HFFc6 (cell line): ENCODE measurements at regions not wholly inside any gene's neighbourhood (a gene's known extent, or its start where the extent isn't known, plus 50 kb on each side); places are given as distances from the start of the nearest gene placed in this dataset.

Experiments
- DNase-seq: peaks from one replicate; pipeline ENCODE4 v3.0.0-alpha.2; 2018
- H3K27ac Mint-ChIP-seq: 2 replicates; pipeline ENCODE4 v1.8.0; 2020; ENCODE audit warnings: mild to moderate bottlenecking, mixed read lengths
- H3K27me3 Mint-ChIP-seq: 2 replicates; pipeline ENCODE4 v1.8.0; 2021; ENCODE audit warnings: mild to moderate bottlenecking, moderate library complexity, mixed read lengths; ENCODE audit not compliant: insufficient read depth
- H3K36me3 Mint-ChIP-seq: 2 replicates; pipeline ENCODE4 v1.8.0; 2021; ENCODE audit warnings: low read depth, mixed read lengths
- H3K4me1 Mint-ChIP-seq: 2 replicates; pipeline ENCODE4 v1.8.0; 2020; ENCODE audit warnings: low read depth, mixed read lengths
- H3K4me3 Mint-ChIP-seq: 2 replicates; pipeline ENCODE4 v1.8.0; 2020; ENCODE audit warnings: mild to moderate bottlenecking, moderate library complexity, mixed read lengths
- H3K9me3 Mint-ChIP-seq: 2 replicates; pipeline ENCODE4 v1.8.0; 2020; ENCODE audit warnings: mild to moderate bottlenecking, mixed read lengths
- CTCF ChIP-seq: fragments of 200-600 bp; sonication (generic); IDR thresholded peaks from 2 replicates; pipeline ENCODE4 v1.5.0; 2021; ENCODE audit warnings: antibody characterized with exemption, mild to moderate bottlenecking

DNA sequence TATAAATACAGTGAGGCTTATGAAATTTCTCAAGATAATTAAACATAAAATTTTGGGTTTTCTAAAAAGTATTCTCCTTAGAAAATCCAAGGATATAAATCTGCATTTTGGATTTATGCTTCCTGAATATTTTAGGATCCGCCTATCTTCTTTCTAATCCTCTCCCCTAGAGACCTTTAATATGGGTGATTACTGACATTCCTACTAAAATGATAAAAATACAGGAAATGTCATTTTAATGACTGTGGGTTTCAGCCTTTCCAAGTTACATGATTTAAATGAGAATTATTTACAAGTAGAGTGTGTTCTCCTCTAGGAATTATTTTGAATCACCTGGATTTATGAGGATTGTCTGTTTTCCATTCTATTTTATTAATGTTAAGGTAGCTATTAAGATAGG is 150.4 kb downstream of the C7orf25 start:
- no peak for TF ChIP-seq CTCF
- H3K9me3 Mint-ChIP-seq, result no peaks in the 10 kb centered on the region
- H3K27ac Mint-ChIP-seq, result no peak overlapping the region
- H3K36me3 Mint-ChIP-seq, result no peaks in the 10 kb centered on the region
- DNase-seq, result no peak
- peaks cover 13% of the 10 kb centered on the region for H3K27me3 Mint-ChIP-seq
- H3K4me3 Mint-ChIP-seq, result no peak overlapping the region
- H3K4me1 Mint-ChIP-seq, result no peaks in the 10 kb centered on the region

- H3K27ac Mint-ChIP-seq, result no peak overlapping the region
Observed at GRCh38 chr7:42758124-42758523, 153.7 kb downstream of the C7orf25 start.

GRCh38 chr7:42756841-42757240 is 155.0 kb downstream of the C7orf25 start:
- no peak overlapping the region for H3K27ac Mint-ChIP-seq
- TF ChIP-seq CTCF, result no peak
- H3K9me3 Mint-ChIP-seq, result no peaks in the 10 kb centered on the region
- H3K4me3 Mint-ChIP-seq, result no peak overlapping the region
- no peaks in the 10 kb centered on the region for H3K36me3 Mint-ChIP-seq
- H3K4me1 Mint-ChIP-seq, result no peaks in the 10 kb centered on the region
- no peak for DNase-seq
- peaks cover 5% of the 10 kb centered on the region for H3K27me3 Mint-ChIP-seq

More at GRCh38 chr7:42758124-42758523, 153.7 kb downstream of the C7orf25 start:
- Mint-ChIP-seq H3K27me3 (peaks cover 4% of the 10 kb centered on the region), H3K36me3 (no peaks in the 10 kb centered on the region), H3K4me3 (no peak overlapping the region), H3K4me1 (no peaks in the 10 kb centered on the region), H3K9me3 (no peaks in the 10 kb centered on the region)
- no peak for TF ChIP-seq CTCF
- DNase-seq, result no peak

DNA sequence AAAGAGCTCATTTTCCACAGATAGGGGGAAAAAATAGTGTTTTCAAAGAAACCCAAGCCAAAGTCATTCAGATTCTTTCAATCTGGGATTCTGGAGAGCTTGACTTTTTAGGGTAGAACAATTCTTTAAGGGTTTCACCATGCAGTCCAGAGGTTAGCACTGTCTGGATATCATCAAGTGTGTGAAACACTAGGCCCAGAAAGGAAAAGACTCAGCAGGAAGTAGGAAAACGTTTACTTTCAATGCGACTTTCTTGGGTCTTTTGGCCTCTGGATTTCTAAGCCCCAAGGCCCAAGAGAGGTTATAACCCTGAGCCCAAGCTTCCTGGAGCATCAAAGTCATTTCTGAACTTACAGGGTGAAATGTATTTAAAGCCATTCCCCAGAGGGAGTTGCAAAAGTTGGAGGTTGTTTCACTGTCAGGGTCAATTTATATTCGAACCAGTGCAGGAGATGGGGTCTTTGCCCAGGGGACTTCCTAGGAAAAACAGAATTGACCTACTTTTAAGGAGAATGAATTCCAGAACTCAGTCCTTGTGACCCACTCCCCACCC is 158.0 kb downstream of the C7orf25 start:
- Mint-ChIP-seq H3K27me3 (peaks cover 2% of the 10 kb centered on the region; the same call in 1 of the 2 replicates), H3K36me3 (no peaks in the 10 kb centered on the region), H3K9me3 (no peaks in the 10 kb centered on the region), H3K4me1 (no peaks in the 10 kb centered on the region), H3K4me3 (no peak overlapping the region), H3K27ac (no peak overlapping the region)
- no peak for DNase-seq
- no peak for TF ChIP-seq CTCF

DNA sequence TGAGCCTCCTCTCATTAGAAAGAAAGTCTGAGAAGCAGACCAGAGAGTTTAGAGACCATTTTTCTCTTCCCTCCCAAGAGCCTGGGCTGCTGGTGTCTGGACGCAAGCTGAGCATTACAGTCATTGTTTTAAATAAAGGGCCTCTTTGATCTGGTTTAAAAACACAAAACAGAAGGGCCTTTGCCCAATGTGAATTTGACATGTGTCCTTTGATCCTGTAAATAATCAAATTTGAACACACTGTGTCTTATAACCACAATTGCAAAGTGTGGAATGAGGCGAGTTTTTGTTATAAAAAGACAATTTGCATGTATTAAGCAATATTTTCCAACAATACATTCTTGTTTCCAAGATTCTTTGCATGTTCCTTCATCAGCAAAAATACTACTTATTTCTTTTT is 158.5 kb downstream of the C7orf25 start:
- TF ChIP-seq CTCF, result no peak
- Mint-ChIP-seq H3K27me3 (peaks cover 2% of the 10 kb centered on the region; the same call in 1 of the 2 replicates), H3K9me3 (no peaks in the 10 kb centered on the region), H3K27ac (no peak overlapping the region), H3K4me3 (no peak overlapping the region), H3K36me3 (no peaks in the 10 kb centered on the region), H3K4me1 (no peaks in the 10 kb centered on the region)
- no peak for DNase-seq

DNA sequence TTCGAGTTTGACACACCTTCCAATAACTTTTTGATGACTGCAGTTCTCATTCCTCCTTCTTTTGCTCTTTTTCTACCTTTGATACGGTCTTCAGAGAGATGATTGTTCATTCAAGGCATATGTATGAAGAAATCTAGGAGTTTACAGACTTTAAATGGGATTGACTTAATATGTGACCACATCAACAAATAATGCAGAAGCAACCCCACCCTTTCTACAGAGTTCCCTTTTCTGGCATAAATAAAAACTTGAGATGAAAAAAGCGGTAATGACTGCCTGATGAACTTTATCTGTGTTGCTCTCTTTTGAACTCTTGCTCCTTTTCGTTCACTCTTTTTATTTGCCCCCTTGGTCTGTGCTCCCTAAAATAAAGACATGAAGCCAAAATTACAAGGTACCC is 161.7 kb downstream of the C7orf25 start:
- no peak for TF ChIP-seq CTCF
- Mint-ChIP-seq H3K27ac (no peak overlapping the region), H3K27me3 (peaks cover 2% of the 10 kb centered on the region; the same call in 1 of the 2 replicates), H3K4me1 (no peaks in the 10 kb centered on the region), H3K9me3 (no peaks in the 10 kb centered on the region), H3K36me3 (no peaks in the 10 kb centered on the region), H3K4me3 (no peak overlapping the region)
- no peak for DNase-seq
